GM21737 (cell line): ENCODE measurements at regions not wholly inside any gene's neighbourhood (a gene's known extent, or its start where the extent isn't known, plus 50 kb on each side); places are given as distances from the start of the nearest gene placed in this dataset.
"Not testable (repeated sequence)": the region's sequence is repeated elsewhere in the genome, so short reads cannot be mapped to it uniquely, and the experiment has no call there.

Experiments
- ATAC-seq: cut with Tn5 transposase; IDR thresholded peaks from one replicate; pipeline ENCODE4 v1.9.1; 2021; ENCODE audit warnings: mild to moderate bottlenecking, moderate library complexity; ENCODE audit not compliant: unreplicated experiment

- ATAC-seq: no peak
Observed at GRCh38 chr20:36082315-36082915, 72.1 kb upstream of the EPB41L1 start.

- ATAC-seq: not testable (repeated sequence)
Observed at GRCh38 chr20:36083200-36083599, 71.3 kb upstream of the EPB41L1 start.

- ATAC-seq: no peak
Observed at GRCh38 chr20:36084356-36084755, 70.2 kb upstream of the EPB41L1 start.

- no peak for ATAC-seq
Observed at GRCh38 chr20:36084897-36085613, 69.5 kb upstream of the EPB41L1 start.

- no peak for ATAC-seq
Observed at GRCh38 chr20:36085686-36086267, 68.8 kb upstream of the EPB41L1 start.

GRCh38 chr20:36086767-36087166 lies 67.8 kb upstream of the EPB41L1 start:
- no peak for ATAC-seq

- ATAC-seq: no peak
Observed at GRCh38 chr20:36090223-36090622, 64.3 kb upstream of the EPB41L1 start.

- no peak for ATAC-seq
Observed at GRCh38 chr20:36091561-36092397, 62.8 kb upstream of the EPB41L1 start.

GRCh38 chr20:36092398-36093024 lies 62.0 kb upstream of the EPB41L1 start:
- no peak for ATAC-seq

- no peak for ATAC-seq
Observed at GRCh38 chr20:36093025-36093803, 61.3 kb upstream of the EPB41L1 start.

GRCh38 chr20:36093804-36094145 lies 60.8 kb upstream of the EPB41L1 start:
- ATAC-seq: no peak

GRCh38 chr20:36094497-36094896 lies 60.0 kb upstream of the EPB41L1 start:
- no peak for ATAC-seq

GRCh38 chr20:36096435-36096834 lies 58.1 kb upstream of the EPB41L1 start:
- no peak for ATAC-seq

GRCh38 chr20:36097337-36098151 lies 57.0 kb upstream of the EPB41L1 start:
- ATAC-seq: peak; percentile 16

GRCh38 chr20:36098364-36098763 lies 56.2 kb upstream of the EPB41L1 start:
- peak; percentile 55 for ATAC-seq

GRCh38 chr20:36099106-36099505 lies 55.4 kb upstream of the EPB41L1 start:
- no peak for ATAC-seq

- ATAC-seq: no peak
Observed at GRCh38 chr20:36101192-36101591, 53.3 kb upstream of the EPB41L1 start.

GRCh38 chr20:36102306-36102705 lies 52.2 kb upstream of the EPB41L1 start:
- ATAC-seq: no peak

GRCh38 chr20:36102809-36103596 lies 51.5 kb upstream of the EPB41L1 start:
- ATAC-seq: no peak
